GM13976 (cell line): ENCODE measurements at regions not wholly inside any gene's neighbourhood (a gene's known extent, or its start where the extent isn't known, plus 50 kb on each side); places are given as distances from the start of the nearest gene placed in this dataset.
"Not testable (repeated sequence)": the region's sequence is repeated elsewhere in the genome, so short reads cannot be mapped to it uniquely, and the experiment has no call there.

ENCODE experiments used
- DNase-seq: peaks from one replicate; pipeline ENCODE4 v3.0.0; 2012; ENCODE audit warnings: low spot score
- in situ Hi-C: fragments of 300-500 bp; cut with MboI; formaldehyde crosslinking; loops from one replicate; pipeline ENCODE4 v1.12.0; 2022; ENCODE audit warnings: low sequenced_read_pairs, mixed read lengths, inconsistent platforms; ENCODE audit not compliant: unreplicated experiment

GRCh38 chr7:149930374-149931068, 56.8 kb downstream of the ATP6V0E2 start:
- DNase-seq, in situ Hi-C loops: not testable (repeated sequence)

GRCh38 chr7:149933776-149934175, 60.0 kb downstream of the ATP6V0E2 start:
- in situ Hi-C loops, DNase-seq: not testable (repeated sequence)

- DNase-seq, in situ Hi-C loops: not testable (repeated sequence)
Measured at GRCh38 chr7:149947346-149947745, 73.6 kb downstream of the ATP6V0E2 start.

DNA sequence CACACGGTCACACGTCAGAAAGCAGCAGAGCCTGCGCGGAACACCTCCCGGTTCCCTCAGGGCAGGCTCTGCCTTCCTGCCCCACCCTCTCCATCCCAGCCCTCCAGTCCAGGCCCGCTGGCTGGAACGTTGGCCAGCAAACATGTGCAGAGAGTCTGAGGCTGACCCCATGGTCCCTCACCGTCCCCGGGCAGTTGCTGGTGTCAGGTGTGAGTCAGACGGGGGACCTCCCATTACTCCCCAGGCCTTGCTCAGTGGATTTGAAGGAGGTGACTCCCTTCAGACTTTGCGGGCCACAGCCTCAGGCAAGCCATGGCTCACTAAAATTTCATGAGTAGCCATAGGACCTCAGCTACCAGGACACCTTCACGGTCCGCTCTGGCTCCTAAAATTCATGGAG, 74.7 kb downstream of the ATP6V0E2 start:
- in situ Hi-C loops, DNase-seq: not testable (repeated sequence)

- in situ Hi-C loops, DNase-seq: not testable (repeated sequence)
Measured at GRCh38 chr7:149949863-149950577, 76.3 kb downstream of the ATP6V0E2 start.

DNA sequence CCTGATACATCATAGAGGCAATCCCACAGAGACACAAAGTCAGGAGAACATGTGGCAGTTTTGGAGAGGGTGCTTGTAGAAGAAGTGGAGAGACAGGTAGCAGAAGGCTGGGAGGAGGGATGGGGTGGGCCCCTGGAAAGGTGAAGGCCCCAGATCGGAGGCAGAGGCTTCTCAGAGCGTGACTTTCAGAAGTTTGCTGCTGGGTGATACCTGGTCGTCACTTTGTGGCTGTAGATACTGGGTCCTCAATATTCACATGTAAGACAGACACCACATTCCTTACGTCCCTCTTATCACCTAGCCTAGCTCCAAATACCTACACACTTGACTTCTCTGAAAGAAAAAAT, 76.8 kb downstream of the ATP6V0E2 start:
- in situ Hi-C loops, DNase-seq: not testable (repeated sequence)

- in situ Hi-C loops, DNase-seq: not testable (repeated sequence)
Measured at GRCh38 chr7:149951579-149951978, 77.8 kb downstream of the ATP6V0E2 start.

GRCh38 chr7:149958880-149959279, 85.1 kb downstream of the ATP6V0E2 start:
- in situ Hi-C loops, DNase-seq: not testable (repeated sequence)

DNA sequence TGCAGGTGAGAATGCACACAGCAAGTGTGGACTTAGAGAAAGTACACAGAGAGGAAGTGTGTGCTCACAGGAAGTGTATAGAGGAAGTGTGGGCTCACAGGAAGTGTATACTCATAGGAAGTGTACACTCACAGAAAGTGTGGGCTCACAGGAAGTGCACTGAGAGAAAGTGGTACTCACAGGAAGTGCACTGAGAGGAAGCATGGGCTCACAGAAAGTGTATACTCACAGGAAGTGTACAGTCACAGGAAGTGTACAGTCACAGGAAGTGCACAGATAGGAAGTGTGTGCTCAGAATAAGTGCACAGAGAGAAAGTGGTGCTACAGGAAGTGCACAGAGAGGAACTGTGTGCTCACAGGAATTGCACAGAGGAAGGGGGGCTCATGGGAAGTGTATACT, 87.1 kb downstream of the ATP6V0E2 start:
- in situ Hi-C loops, DNase-seq: not testable (repeated sequence)

DNA sequence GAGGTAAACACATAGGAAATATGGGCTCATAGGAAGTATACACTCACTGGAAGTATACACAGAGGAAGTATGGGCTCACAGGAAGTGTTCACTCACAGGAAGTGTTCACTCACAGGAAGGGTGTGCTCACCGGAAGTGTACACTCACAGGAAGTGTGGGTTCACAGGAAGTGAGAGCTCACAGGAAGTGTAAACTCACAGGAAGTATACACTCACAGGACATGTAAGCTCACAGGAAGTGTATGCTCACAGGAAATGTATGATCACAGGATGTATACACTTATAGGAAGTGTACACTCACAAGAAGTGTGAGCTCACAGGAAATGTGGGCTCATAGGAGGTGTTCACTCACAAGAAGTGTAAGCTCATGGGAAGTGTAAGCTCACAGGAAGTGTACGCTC, 88.1 kb downstream of the ATP6V0E2 start:
- in situ Hi-C loops, DNase-seq: not testable (repeated sequence)

DNA sequence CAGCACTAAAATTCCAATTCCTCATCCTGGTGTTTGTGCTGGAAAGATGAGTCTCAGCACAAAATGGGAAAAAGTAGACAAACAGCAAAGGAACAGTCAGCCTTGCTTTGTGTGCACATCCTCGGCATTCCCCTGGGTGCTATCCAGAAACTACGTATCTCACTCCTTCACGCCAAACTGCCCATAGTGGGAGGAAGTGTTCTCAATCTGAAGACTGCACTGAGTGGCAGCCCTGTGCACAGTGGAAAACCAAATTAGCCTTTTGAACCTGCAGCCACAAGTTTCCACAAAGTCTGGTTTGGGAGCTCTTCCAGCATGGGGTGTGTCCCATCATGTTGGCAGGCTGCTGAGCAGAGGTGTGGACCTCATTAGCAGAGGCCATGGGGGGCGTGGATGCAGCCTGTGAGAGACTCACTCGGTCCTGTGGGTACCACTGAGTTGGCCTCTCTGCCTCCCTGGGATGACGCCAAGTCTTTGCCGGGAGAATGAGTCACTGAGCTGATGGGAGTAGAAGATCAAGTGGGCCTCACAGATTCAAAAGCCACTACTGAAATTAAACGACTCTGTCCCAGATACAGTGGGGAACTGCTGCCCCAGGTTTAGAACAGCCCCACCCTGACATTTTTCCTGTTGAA, 89.0 kb downstream of the ATP6V0E2 start:
- DNase-seq, in situ Hi-C loops: not testable (repeated sequence)

GRCh38 chr7:149963985-149964384, 90.2 kb downstream of the ATP6V0E2 start:
- in situ Hi-C loops, DNase-seq: not testable (repeated sequence)

GRCh38 chr7:149966444-149966843, 92.7 kb downstream of the ATP6V0E2 start:
- DNase-seq, in situ Hi-C loops: not testable (repeated sequence)

- DNase-seq, in situ Hi-C loops: not testable (repeated sequence)
Measured at GRCh38 chr7:149972977-149973376, 99.2 kb downstream of the ATP6V0E2 start.

GRCh38 chr7:149973681-149974080, 99.9 kb downstream of the ATP6V0E2 start:
- in situ Hi-C loops, DNase-seq: not testable (repeated sequence)

DNA sequence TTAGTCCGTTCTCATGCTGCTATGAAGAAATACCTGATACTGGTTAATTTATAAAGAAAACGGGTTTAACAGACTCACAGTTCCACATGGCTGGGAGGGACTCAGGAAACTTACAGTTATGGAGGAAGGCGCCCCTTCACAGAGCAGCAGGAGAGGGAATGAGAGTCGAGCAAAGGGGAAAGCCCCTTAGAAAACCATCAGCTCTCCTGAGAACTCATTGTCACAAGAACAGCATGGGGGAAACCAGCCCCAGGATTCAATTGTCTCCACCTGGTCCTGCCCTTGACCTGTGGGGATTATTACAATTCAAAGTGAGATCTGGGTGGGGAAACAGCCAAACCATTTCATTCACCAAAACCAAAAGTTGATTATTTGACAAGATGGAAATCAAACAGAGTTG, 101.8 kb downstream of the ATP6V0E2 start:
- DNase-seq, in situ Hi-C loops: not testable (repeated sequence)

GRCh38 chr7:149978537-149978936, 104.8 kb downstream of the ATP6V0E2 start:
- DNase-seq, in situ Hi-C loops: not testable (repeated sequence)

DNA sequence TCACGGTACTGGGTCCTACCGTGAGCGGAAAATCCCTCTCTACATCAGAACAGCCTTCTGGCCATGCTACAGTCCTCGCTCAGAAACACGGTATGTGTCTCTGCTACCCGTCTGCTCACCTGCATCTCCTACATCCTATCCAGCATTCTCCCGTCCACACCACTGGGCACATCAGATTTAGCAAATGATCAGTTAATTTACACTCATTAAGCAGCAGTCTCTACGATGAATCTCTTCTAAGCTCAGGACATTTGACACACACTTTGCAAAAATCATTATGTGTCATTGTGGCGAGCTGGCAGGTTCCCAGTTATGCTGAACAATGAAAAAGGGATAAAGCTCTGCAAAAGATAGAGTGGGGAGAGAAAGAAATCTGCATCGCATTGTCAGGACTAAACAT, 105.2 kb downstream of the ATP6V0E2 start:
- in situ Hi-C loops, DNase-seq: not testable (repeated sequence)

DNA sequence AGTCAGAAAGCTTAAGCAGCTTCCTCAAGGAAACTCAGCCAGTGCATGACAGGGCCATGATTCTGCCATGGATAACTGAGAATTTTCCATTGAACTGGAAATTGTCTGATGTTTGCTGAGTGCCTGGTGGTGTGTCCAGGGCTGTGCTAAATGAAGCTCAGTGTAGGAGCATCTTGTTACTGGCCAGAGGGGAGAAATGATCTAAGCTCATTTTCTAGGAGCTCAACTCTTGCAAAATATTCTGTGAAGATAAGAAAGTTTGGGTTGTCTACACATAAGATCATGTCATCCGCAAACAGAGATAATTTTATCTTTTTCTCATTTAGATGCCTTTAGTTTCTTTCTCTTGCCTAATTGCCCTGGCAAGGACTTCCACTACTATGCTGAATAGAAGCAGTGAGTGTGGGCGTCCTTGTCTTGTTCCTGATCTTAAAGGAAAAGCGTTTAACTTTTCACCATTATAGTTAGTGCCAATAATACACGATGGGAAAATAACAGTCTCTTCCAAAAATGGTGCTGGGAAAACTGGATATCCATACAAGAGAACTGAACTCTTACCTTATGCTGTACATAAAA, 108.9 kb downstream of the ATP6V0E2 start:
- DNase-seq, in situ Hi-C loops: not testable (repeated sequence)
